DMS53 treated with DMSO at 0.1 percent for 48 hours (cell line): ENCODE measurements at regions not wholly inside any gene's neighbourhood (a gene's known extent, or its start where the extent isn't known, plus 50 kb on each side); places are given as distances from the start of the nearest gene placed in this dataset.
A peak's percentile ranks its signal among the peaks of the same experiment; 100 is the strongest.

Experiments used
- DNase-seq: peaks from one replicate; lab custom pipeline; 2025; ENCODE audit not compliant: unreplicated experiment; lab: John Stamatoyannopoulos, UW

GRCh38 chr6:25217829-25218228, 61.3 kb upstream of the CARMIL1 start:
- DNase-seq, result no peak

DNA sequence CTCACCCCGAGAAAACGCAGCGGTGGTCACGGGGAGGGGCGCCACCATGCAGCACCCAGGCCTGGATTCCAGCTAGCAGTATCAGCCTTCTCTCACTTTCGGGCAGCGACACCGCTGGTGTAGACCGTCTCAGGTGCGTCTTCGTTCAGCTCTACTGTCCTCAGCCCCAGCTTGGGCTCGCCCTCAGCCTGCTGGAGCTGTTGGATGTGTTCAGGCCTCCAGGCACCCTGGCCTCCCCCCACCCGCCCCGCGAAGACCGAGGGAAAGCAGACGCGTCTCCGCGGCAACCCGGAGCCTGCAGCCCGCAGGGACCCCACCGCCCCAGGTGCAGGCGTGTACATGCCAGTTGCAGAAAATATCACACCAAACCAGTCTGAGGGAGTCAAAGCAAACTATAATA, 60.8 kb upstream of the CARMIL1 start:
- no peak for DNase-seq

- no peak for DNase-seq
These were observed 59.8 kb upstream of the CARMIL1 start for GRCh38 chr6:25219216-25219916.

DNA sequence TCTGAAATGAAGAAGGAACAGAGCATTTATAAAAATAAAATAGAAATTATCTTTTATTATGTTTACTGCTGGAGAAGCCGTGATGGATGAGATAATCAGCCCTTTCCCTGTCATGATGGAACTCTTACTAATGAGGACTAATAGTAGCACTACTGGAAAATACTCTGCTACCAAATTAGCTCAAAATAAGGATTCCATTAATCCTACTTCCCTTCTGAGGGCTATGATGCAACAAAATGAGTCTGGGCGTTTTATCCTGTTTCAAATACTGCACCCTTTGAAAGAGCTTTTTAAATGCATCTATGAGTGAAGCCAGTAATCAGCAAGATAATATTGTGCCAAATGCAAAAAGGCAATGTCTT, 59.3 kb upstream of the CARMIL1 start:
- no peak for DNase-seq

GRCh38 chr6:25220857-25221256, 58.3 kb upstream of the CARMIL1 start:
- no peak for DNase-seq

DNA sequence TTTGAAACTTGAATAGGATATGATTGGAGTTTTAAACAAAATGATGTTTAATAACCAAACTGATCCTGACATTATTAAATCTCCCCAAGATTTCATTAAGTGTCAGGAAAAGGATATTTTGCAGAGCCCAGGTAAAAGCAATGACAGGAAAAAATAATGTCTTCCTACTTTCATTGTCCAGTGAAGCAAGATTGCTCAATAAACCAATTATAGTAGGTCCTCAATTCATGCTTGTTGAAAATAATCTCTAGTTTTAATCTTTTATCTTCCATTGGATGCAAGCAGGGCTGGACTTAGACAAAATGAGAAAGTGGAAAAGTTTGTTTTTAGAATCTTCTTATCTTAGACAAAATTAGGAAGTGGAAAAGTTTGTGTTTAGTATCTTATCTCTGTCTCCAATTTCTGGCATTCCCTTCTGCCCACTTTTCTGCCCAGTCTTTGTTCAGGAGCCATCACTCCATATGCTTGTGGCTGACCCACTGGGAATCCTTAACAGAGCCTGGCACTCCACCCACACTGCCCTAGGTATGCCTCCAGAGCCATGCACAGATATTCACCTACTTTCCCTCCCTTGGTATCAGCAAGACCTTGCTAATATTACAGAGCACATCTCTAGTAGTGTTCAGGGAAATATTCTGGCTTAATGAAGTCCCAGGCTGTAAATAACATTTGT, 57.0 kb upstream of the CARMIL1 start:
- DNase-seq, result no peak

- DNase-seq, result peak; percentile 81
These were observed 55.6 kb upstream of the CARMIL1 start for GRCh38 chr6:25223490-25223991.

DNA sequence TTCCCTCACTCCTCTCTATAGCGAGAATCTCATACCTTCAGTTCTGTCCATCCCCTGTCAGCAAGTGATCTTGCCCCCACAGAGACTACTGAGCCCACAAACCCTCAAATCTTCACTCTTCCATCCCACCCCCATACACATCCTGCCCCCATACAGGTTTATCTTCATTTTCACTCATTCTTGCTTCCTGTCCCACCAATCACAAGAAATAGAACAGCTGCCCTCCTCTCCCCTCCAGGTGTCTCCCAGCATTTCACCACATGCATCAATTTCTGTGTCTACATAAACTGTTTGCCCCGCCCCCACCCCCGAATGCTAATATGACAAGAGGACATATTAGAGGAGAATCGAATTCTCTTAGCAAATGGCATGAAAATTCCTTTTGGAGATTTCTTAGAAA, 54.9 kb upstream of the CARMIL1 start:
- DNase-seq, result no peak

- DNase-seq, result no peak
These were observed 51.3 kb upstream of the CARMIL1 start for GRCh38 chr6:25227854-25228253.
